ENCODE measurements at regions not wholly inside any gene's neighbourhood (a gene's known extent, or its start where the extent isn't known, plus 50 kb on each side); places are given as distances from the start of the nearest gene placed in this dataset.

DNA sequence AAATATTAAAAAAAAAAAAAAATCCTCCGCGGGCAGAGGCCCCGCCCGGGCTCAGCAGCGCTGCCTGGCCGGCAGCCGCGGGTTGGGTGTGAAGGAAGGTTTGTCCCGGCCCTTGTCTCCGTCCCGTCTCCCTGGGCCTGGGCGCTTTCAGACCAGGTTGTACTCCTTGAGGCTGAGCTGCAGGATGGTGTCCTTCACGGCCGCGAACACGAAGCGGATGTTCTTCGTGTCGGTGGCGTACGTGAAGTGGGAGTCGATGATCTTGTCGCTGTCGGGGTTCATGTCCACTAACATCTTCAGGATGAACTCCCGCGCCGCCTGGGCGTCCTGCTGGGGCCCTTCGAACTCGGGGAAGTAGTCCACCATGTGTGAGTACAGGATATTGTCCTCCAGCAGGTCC is 123.7 kb upstream of the KCTD7 start:
- TF ChIP-seq, protein P1, sequence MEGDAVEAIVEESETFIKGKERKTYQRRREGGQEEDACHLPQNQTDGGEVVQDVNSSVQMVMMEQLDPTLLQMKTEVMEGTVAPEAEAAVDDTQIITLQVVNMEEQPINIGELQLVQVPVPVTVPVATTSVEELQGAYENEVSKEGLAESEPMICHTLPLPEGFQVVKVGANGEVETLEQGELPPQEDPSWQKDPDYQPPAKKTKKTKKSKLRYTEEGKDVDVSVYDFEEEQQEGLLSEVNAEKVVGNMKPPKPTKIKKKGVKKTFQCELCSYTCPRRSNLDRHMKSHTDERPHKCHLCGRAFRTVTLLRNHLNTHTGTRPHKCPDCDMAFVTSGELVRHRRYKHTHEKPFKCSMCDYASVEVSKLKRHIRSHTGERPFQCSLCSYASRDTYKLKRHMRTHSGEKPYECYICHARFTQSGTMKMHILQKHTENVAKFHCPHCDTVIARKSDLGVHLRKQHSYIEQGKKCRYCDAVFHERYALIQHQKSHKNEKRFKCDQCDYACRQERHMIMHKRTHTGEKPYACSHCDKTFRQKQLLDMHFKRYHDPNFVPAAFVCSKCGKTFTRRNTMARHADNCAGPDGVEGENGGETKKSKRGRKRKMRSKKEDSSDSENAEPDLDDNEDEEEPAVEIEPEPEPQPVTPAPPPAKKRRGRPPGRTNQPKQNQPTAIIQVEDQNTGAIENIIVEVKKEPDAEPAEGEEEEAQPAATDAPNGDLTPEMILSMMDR (IDR thresholded peaks at IDR 0.05; ENCODE audit: low read depth, low read length), result no peak
- TF ChIP-seq MYC (IDR thresholded peaks at IDR 0.05; ENCODE audit: low read depth, low read length), result no peak
- TF ChIP-seq POLR2A (IDR thresholded peaks at IDR 0.05; ENCODE audit: extremely low read depth, insufficient read length), result no peak
- TF ChIP-seq, protein P2, sequence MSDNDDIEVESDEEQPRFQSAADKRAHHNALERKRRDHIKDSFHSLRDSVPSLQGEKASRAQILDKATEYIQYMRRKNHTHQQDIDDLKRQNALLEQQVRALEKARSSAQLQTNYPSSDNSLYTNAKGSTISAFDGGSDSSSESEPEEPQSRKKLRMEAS (IDR thresholded peaks at IDR 0.05; ENCODE audit: low read depth, low read length), result no peak
